HG03196 (cell line): ENCODE measurements at regions not wholly inside any gene's neighbourhood (a gene's known extent, or its start where the extent isn't known, plus 50 kb on each side); places are given as distances from the start of the nearest gene placed in this dataset.
"Not testable (repeated sequence)": the region's sequence is repeated elsewhere in the genome, so short reads cannot be mapped to it uniquely, and the experiment has no call there.

Experiments
- ATAC-seq: cut with Tn5 transposase; IDR thresholded peaks from one replicate; pipeline ENCODE4 v1.9.1; 2021; ENCODE audit not compliant: unreplicated experiment

DNA sequence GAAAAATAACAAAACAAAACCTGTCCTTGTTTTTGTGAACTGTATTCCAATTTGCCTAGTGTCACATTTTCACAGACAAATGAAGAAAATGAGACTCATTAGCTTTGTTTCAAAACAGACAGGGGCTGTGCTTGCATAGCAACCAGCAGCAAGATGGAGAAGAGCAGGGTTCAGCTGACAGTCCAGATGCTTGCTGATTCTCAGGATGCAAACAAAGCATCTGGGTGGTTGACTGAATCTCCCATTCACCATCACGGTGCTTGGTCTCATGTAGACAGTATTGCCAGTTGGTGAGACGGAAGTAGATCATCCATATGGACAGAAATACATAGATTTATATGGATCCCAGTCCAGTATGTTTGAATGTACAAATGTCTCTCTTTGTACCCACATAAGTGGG, 326.8 kb downstream of the CCDC85A start:
- ATAC-seq = no peak

DNA sequence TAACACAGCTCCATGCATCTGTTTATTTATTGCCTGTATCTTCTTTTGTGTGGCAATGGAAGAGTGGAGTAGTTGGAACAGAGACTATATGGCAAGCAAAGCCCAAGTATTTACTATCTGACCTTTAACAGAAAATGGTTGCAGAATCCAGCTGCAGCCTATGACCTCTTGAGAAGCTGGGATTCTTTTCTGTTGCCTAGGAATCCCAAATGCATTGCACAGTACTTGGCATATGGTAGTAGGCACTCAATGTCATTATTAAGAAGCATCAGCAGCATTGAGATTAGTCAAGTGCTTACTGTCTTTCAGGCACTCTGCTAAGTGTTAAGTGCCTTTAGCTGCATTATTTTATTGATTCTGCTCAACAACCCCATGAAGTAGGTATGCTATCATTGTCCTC, 331.6 kb downstream of the CCDC85A start:
- no peak for ATAC-seq

DNA sequence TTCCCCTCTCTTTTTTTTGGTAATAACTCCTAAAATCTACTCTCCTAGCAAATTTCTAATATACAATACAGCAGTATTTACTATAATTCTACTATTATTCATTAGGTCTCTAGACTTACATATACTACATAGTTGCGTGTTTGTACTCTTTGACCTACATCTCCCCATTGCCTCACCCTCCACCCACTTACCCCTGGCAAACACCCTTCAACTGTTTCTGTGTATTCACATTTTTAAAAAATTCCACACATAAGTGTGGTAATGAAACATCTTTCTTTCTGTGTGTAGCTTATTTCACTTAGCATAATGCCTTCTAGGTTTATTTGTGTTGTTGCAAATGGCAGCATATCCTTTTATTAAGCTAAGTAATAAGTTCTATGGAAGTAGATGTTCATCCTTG, 336.0 kb downstream of the CCDC85A start:
- no peak for ATAC-seq

DNA sequence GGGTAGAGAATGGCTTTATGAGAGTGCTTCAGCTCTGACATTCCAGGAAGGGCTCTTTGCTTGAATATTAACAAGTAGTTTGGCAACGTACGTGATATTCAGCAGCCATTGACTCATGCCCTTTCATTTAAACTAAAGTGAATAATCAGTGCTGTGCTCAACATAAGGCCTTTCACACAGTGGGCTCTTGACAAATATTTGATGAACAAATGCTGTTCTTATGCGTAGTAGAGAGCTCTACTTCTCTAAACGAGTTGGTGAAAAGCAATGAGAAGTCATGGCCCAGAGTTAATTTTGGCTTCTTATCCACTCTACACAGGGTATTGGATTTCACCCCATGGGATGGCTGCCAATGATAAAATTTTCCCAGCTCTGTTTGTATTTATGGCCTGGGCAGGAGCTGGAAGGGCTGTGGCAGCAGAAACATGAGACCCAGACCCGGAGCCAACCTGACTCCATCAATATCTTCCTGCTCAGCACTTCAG, 338.9 kb downstream of the CCDC85A start:
- ATAC-seq = no peak

DNA sequence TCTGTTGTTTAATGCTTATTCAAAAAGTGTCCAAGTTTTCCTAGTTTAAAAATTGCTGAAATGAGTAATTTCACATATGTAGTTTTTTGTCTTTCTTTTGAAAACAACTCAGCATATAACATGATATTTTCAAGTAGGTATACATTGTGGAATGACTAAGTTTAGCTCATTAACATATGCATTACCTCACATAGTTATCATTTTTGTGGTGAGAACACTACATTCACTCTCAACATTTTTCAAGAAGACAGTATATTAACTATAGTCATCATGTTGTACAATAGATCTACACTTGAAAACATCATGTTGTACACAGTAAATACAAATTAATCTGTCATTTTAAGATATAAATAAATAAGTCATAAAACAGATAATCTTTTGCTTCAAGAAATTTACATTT, 340.0 kb downstream of the CCDC85A start:
- no peak for ATAC-seq

DNA sequence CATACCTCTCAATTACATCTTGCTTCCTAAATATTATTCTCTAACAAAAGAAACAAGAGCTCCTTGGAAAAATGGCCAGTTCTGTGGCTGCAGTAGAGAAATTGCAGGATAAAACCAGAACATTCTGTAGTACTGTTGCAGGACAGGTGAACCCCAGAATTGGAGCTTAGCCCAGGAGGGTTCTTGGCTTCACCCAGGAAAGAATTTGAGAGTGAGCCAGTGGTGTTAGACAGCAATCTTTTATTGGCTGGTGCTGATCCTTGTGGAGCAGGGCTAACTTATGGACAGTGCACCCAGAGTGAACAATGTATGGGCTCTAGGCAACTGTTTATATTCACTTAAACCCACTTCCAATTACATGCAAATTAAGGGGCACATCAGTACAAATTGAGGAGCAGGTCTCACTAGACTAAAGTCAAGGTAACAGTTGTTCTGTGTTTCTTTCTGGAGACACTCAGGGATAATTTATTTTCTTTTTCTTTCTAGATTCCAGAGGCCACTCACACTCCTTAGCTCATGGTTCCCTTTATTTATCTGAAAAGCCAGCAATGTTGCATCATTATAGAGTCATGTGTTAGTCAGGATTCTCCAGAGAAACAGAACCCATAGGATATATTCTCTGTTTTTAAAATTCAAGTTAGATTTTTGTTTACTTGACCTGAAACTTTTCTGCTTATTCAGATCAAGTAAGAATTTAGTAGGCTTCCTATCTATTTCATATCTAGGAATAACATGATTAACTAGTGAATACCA, 348.1 kb downstream of the CCDC85A start:
- no peak for ATAC-seq

DNA sequence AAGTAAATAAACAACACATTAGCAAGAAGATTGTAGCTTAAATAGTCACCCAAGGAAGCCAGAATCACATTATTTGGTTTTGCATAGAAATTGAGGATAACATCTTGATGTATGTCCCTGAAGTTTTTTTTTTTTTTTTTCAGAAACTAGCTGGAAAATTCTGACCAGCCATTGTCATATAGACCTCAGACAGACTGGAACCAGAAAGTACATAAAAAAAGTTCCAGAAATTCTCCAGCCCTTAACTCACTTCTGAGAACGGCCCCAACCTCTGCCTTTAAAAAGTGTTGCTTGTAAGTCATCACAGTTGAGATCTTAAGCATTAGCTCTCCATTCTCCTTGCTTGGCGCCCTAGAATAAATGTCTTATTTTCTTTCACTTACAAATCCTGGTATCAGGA, 350.5 kb downstream of the CCDC85A start:
- ATAC-seq = no peak

DNA sequence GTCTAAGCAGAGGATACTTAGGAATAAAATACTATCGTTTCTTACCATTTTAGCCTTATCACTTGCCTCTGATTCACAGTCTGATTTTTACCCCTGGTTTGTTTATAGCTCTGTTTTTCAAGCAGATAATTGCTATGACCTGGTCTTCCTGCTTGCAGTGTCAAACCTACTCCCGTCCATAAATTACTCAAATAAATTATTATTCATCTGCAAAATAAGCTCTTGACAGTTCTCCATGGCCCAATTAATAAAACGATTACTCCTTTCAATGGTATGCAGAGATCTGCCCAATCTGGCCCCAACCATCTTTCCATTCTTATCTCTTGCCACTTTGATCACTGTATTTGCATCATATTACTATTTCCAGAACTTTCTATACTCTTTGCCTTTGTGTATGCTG, 354.0 kb downstream of the CCDC85A start:
- ATAC-seq = no peak

DNA sequence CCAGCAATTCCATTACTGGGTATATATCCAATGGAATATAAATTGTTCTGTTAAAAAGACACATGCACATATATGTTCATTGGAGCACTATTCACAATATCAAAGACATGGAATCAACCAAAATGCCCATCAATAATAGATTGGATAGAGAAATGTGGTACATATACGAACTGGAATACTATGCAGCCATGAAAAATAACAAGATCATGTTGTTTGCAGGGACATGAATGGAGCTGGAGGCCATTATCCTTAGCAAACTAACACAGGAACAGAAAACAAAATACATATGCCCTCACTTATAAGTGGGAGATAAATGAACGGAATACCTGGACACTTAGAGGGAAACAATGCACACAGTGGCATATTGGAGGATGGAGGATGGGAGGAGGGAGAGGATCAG, 355.8 kb downstream of the CCDC85A start:
- no peak for ATAC-seq

DNA sequence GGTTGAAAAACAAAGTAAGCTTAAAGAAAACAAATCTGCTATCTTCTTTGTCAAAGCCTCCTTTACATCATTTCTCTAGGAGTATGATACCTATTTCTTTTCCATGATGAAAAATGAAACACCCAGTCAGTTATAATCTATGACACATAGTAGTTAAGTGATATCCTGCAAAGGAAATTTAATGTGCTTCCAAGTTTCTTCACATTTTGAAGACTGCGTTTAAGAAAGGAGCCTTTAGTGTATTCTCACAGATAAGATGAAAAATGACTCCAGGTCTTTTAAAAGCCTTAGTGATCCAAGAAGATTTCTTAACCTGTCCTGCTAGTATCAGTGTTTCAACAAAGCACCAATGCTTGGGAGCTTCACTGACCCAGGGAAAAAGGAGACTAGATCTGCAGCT, 356.7 kb downstream of the CCDC85A start:
- no peak for ATAC-seq

DNA sequence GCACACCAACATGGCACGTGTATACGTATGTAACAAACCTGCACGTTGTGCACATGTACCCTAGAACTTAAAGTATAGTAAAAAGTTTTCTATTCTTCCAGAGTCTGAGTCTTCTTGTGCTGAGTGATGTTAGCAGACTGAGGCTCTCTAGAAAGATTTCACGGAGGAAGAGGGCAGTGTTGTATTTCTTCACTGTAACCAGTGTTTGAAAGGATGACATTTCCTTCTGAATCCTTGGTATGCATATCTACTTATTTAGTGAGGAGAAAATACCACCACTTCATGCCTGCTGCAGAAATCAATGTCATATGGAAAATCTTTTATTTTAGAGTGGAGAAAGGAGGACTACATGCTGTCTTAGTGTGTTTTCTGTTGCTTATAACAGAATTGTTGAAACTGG, 357.1 kb downstream of the CCDC85A start:
- ATAC-seq = no peak

DNA sequence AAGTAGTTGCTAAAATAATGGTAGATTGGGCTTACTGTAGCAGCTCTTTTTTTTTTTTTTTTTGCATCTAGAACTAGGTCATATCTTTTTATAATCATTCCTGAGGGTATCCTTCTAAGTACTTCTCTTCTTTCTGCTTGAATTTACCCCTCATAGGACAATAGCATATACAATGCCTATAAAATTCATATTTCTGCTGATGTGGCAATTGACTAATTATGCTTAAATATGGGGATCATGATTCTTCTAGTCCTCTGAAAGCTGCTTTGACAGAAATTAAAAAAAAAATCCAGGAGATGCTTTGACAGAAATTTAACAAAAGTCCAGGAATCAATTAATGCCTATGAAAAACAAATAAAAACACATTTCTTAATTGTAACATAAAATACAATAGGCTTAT, 358.4 kb downstream of the CCDC85A start:
- no peak for ATAC-seq

DNA sequence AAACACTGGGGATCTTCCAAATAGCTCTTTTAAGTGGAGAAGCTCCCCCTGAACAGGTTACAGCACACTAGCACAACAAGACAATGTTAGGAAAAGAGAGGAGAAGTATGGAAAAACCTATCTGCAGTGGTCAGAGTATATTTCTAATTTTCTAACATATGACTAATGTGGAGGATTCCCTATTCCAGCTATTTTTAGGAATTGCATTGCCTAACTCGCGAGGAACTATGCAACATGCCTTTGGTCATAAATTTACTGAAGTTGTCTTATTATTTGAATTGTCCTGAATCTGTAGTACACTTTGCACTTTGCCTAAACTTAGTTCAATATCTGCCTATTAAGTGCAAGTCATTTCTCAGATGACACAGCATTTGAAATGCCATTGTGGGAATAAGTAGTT, 381.4 kb downstream of the CCDC85A start:
- no peak for ATAC-seq

DNA sequence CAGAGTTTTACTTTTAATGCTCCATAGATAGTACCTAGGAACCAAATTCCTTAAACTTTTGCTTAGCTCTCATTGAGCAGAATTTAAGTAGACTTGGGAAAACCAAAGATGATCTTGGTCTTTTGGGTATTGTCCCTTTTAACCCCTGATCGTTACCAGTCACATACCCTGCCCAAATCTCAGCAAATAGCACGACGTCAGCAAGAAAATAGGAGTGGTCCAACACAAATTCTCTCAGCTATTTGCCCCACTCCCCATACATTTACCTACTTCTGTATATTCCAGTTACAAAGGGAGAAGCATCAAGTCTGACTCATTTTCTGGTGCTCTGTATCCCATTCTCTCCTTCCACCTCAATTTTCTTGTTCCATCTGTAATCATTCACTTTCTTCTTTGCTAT, 387.3 kb downstream of the CCDC85A start:
- no peak for ATAC-seq

DNA sequence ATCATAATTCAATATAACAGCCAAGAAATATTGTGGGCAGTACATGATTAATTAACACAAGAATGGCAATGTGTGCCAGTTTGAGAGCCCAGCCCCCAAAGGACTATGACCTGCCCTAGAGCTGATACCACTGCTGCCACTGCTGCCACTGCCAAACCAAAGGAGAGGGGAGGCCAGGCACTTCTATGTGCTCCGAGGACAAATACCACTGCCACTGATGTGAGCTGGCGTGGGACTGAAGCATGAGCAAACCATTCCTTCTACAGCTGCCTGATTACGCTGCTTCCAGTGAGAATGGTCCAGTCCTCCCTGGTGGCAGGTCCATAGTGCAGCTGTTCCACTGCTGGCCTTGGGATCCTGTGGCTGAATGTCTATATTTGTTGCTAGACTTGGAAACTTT, 392.2 kb downstream of the CCDC85A start:
- no peak for ATAC-seq

DNA sequence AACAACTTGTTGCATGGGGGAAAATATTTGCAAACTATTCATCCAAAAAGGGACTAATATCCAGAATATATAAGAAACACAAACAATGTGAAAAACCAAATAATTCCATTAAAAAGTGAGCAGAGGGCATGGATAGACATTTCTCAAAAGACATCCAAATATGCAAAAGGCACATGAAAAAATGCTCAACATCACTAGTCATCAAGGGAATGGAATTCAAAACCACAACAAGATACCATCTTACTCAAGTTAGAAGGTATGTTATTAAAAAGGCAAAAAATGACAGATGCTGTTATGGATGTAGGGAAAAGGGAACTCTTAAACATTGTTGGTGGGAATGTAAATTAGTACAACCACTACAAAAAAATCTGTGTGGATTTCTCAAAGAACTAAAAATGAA, 396.5 kb downstream of the CCDC85A start:
- no peak for ATAC-seq

DNA sequence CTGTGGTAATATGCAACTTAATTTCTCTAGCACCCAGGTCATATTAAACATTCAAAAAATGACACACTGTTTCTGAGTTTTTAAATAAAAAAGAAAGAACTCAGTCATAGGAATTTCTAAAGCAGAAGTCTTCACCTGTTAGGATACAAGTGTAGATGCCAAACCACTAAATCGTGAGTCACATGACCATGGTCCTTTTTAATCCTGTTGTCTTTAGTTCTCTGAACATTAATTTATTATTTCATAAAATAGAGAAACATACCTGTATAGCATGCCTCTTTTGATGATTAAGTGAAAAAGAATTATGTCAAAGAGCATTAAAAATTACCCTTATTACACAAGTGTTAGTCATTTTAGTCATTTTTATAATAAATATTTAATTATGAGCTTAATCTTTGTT, 398.8 kb downstream of the CCDC85A start:
- no peak for ATAC-seq

DNA sequence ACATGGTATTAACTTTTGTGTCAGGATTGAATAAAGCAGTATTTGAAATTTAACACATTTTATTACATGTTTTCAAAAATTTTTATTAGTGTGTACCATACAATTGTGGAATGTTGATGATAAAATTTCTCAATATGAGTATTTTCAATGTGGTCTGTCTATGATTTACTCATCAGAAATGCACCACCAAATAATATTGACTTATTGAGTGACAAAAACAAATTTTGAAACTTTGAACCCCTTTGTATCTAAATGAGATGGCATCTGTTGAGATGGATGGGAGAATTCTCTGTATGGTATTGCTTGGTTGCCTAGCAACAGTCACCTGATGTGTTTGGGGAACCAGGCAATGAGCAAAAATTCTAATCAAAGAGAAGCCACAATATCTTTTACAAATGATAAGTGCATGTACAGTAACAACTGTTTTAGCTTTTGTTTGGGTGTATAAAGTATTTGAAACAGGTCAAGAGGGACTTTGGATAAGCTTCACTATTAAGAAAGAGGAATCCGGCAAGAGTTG, 400.1 kb downstream of the CCDC85A start:
- ATAC-seq = no peak

DNA sequence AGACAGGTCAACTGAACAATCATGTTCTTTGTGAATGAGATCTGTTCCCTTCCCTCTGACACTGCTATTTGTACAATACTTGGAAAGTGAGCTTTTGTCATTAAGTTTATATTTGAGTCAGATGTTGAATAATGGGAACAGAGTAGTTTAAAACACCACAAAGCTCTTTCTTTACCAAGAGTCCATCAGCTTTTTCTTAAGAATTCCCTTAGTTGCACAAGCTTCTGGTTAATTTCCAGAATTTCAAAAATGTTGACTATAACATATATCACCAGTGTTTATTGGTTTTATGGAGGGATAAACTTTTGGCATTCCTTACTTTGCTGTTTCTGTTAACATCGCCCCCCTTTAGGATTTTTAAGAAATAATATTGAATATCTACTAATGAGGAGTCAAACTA, 403.7 kb downstream of the CCDC85A start:
- no peak for ATAC-seq

DNA sequence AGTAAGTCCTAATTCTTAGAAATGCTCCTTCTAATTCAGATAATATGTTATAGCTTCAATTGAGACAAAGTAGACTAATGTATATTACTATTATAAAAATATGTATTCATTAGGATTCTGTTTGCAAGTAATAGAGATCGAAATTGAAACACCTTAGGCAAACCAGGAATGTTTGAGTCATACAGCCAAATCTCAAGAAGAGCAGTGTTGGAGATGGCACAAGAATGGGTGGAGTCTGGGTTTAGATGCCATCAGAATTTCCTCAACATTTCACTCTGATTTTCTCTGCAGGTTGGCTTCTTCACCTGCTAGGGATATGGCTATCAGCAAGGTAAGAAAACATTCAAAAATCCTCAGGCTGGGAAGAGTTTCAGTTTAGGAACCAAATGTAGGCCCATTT, 405.4 kb downstream of the CCDC85A start:
- no peak for ATAC-seq

DNA sequence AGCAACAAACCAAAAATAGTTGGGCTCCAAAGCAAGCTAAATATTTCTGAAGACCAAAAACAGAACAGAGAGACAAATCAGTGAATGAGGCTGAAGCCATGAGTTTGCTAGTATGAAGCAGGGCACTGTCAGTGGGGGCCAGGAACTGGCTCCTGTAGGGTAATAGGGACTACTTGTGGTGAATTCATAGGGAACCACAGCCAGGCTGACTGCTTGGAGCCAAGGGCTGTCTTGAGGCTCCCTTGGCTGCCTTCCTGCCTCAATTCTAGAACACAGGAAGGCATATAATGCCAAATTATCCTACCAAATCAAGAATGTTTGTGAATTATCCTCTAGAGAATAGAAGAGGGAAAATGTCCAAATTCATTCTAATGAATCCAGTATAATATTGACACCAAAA, 406.0 kb downstream of the CCDC85A start:
- no peak for ATAC-seq

DNA sequence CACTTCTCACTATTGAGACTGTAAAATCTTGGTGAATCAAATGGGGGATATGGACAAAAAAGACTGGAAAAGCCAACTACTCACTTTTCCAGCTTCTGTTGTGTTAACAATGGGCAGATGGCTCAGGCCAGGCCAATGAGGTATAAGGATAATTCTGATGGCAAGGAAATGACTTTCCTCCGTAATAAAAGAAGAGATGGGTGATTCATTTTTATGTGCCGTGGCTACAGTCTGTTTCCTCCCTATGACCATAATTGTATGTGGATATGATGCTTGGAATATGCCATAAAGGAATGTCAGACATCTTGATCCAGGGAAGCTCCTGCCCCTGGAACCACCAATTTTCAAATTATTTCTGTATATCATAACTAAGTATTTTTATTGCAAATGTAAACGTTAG, 406.8 kb downstream of the CCDC85A start:
- no peak for ATAC-seq

DNA sequence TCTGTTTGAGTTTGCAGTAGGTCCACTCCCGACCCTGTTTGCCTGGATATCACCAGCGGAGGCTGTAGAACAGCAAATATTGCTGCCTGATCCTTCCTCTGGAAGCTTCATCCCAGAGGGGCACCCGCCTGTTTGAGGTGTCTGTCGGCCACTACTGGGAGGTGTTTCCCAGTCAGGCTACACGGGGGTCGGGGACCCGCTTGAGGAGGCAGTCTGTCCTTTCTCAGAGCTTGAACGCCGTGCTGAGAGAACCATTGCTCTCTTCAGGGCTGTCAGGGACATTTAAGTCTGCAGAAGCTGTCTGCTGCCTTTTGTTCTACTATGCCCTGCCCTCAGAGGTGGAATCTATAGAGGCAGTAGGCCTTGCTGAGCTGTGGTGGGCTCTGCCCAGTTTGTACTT, 422.3 kb downstream of the CCDC85A start:
- ATAC-seq = not testable (repeated sequence)
